NCI-H69 (cell line): ENCODE measurements at regions not wholly inside any gene's neighbourhood (a gene's known extent, or its start where the extent isn't known, plus 50 kb on each side); places are given as distances from the start of the nearest gene placed in this dataset.
"Not testable (repeated sequence)": the region's sequence is repeated elsewhere in the genome, so short reads cannot be mapped to it uniquely, and the experiment has no call there.

Source experiments
- DNase-seq: peaks from one replicate; lab custom pipeline; 2025; lab: John Stamatoyannopoulos, UW

- no peak for DNase-seq
These were observed 62.1 kb downstream of the ZWINT start for GRCh38 chr10:56298941-56299340.

GRCh38 chr10:56296618-56297017 lies 64.4 kb downstream of the ZWINT start:
- DNase-seq: no peak

GRCh38 chr10:56288403-56288802 lies 72.7 kb downstream of the ZWINT start:
- DNase-seq: no peak

- DNase-seq: no peak
These were observed 75.0 kb downstream of the ZWINT start for GRCh38 chr10:56286096-56286495.

- DNase-seq: no peak
These were observed 81.8 kb downstream of the ZWINT start for GRCh38 chr10:56279270-56279669.

- peak; percentile 2 for DNase-seq
These were observed 91.9 kb downstream of the ZWINT start for GRCh38 chr10:56269181-56269580.

- no peak for DNase-seq
These were observed 94.9 kb downstream of the ZWINT start for GRCh38 chr10:56266120-56266519.

- DNase-seq: no peak
These were observed 102.1 kb downstream of the ZWINT start for GRCh38 chr10:56258991-56259390.

- no peak for DNase-seq
These were observed 102.7 kb downstream of the ZWINT start for GRCh38 chr10:56258378-56258777.

- DNase-seq: no peak
These were observed 105.8 kb downstream of the ZWINT start for GRCh38 chr10:56255298-56255697.

GRCh38 chr10:56240471-56240870 lies 120.6 kb downstream of the ZWINT start:
- DNase-seq: no peak

- no peak for DNase-seq
These were observed 129.6 kb downstream of the ZWINT start for GRCh38 chr10:56231436-56231835.

GRCh38 chr10:56222237-56222636 lies 138.8 kb downstream of the ZWINT start:
- no peak for DNase-seq

GRCh38 chr10:56212951-56213350 lies 148.1 kb downstream of the ZWINT start:
- DNase-seq: no peak

GRCh38 chr10:56181607-56182006 lies 179.5 kb downstream of the ZWINT start:
- DNase-seq: no peak

GRCh38 chr10:56178210-56178609 lies 182.8 kb downstream of the ZWINT start:
- DNase-seq: peak; percentile 68

GRCh38 chr10:56155091-56155513 lies 206.0 kb downstream of the ZWINT start:
- DNase-seq: not testable (repeated sequence)

- peak; percentile 49 for DNase-seq
These were observed 214.3 kb downstream of the ZWINT start for GRCh38 chr10:56146806-56147205.

GRCh38 chr10:56142092-56142728 lies 218.8 kb downstream of the ZWINT start:
- no peak for DNase-seq

- peak; percentile 89 for DNase-seq
These were observed 221.7 kb downstream of the ZWINT start for GRCh38 chr10:56139405-56139804.

GRCh38 chr10:56135828-56136227 lies 225.2 kb downstream of the ZWINT start:
- no peak for DNase-seq

GRCh38 chr10:56123247-56123646 lies 237.8 kb downstream of the ZWINT start:
- DNase-seq: no peak

- DNase-seq: peak; percentile 41
These were observed 244.4 kb downstream of the ZWINT start for GRCh38 chr10:56116684-56117083.

- DNase-seq: no peak
These were observed 251.6 kb downstream of the ZWINT start for GRCh38 chr10:56109454-56109853.
